ENCODE measurements at regions not wholly inside any gene's neighbourhood (a gene's known extent, or its start where the extent isn't known, plus 50 kb on each side); places are given as distances from the start of the nearest gene placed in this dataset.

DNA sequence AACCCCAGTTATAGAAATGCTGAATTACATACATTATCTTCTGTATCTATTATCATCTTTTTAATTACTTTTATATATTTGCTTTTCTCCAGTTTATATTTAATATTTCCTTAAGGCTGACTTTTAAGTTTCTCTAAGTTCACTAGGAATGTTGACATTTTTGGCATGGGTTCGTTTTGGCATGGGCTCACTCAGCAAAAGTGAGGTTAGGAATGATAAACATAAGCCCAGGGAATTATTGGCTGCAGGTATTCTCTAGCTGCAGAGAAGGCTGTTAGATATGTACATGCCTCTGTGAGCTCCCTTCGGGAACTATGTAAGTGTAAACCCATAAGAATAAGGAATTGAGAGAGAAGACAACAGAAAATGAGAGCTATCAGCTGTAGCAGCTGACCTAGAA is 63.6 kb upstream of the RAB18 start:
- H3K4me3 ChIP-seq (ENCODE audit: low read depth, low read length) = no peak overlapping the region
- TF ChIP-seq, protein P1, sequence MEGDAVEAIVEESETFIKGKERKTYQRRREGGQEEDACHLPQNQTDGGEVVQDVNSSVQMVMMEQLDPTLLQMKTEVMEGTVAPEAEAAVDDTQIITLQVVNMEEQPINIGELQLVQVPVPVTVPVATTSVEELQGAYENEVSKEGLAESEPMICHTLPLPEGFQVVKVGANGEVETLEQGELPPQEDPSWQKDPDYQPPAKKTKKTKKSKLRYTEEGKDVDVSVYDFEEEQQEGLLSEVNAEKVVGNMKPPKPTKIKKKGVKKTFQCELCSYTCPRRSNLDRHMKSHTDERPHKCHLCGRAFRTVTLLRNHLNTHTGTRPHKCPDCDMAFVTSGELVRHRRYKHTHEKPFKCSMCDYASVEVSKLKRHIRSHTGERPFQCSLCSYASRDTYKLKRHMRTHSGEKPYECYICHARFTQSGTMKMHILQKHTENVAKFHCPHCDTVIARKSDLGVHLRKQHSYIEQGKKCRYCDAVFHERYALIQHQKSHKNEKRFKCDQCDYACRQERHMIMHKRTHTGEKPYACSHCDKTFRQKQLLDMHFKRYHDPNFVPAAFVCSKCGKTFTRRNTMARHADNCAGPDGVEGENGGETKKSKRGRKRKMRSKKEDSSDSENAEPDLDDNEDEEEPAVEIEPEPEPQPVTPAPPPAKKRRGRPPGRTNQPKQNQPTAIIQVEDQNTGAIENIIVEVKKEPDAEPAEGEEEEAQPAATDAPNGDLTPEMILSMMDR (IDR thresholded peaks at IDR 0.05; ENCODE audit: borderline replicate concordance, insufficient read depth, low read depth, low read length) = no peak

DNA sequence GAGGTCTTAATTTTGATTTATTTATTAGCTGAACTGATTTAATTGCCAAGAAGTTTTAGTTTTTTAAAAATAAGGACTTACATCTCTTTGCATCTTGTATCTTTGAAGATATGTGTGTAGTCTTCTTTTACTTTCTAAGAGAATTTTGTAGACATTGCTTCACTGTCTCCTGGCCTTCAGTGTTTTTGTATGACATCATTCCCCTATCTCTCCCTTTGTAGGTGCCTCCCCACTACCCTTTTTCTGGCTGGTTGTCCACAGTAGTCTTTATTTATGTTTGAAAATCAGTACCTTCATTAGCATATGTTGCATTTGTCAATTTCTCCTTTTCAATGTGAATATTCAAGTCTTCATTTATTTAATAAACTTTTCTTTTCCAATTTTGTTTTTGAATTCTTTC is 64.1 kb upstream of the RAB18 start:
- no peak overlapping the region for H3K4me3 ChIP-seq (ENCODE audit: low read depth, low read length)
- TF ChIP-seq, protein P1 (IDR thresholded peaks at IDR 0.05; ENCODE audit: borderline replicate concordance, insufficient read depth, low read depth, low read length) = no peak

DNA sequence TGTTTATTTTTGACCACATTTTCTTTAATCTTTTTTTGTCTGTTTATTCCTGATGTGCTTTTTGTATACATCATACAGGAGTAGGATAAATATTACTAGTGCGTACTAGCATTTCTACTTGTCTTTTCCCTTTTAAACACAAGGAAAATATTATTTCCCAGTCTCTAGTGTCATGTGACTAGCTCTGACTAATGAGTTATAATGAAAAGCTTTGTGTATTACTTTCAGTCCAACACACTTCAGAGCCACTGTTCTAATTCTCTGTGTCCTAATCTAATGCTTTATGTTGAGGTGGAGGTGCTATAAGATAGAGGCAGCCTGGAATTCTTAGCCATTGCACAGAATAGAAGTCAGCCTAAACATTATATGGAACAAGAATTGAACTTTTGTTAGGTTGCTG is 65.0 kb upstream of the RAB18 start:
- TF ChIP-seq, protein P1 (IDR thresholded peaks at IDR 0.05; ENCODE audit: borderline replicate concordance, insufficient read depth, low read depth, low read length) = no peak
- H3K4me3 ChIP-seq (ENCODE audit: low read depth, low read length) = no peak overlapping the region

DNA sequence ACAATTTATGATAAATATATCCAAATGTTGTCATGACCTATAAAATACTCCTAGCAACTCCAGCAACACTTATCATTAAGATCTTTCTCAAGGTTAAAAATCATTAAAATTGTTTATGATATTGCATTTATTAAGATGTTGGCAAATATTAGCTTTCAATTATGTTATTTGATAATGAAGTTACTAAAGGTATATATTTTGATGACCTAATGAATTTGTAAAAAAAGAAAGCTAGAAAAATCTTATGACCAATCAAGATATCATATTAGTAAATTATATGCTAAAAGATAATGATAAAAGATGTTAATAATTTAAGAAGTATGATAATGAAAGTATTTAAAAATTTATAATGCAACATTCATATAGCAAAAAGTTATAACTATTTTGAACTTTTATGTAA is 66.3 kb upstream of the RAB18 start:
- TF ChIP-seq, protein P1 (IDR thresholded peaks at IDR 0.05; ENCODE audit: borderline replicate concordance, insufficient read depth, low read depth, low read length) = no peak

DNA sequence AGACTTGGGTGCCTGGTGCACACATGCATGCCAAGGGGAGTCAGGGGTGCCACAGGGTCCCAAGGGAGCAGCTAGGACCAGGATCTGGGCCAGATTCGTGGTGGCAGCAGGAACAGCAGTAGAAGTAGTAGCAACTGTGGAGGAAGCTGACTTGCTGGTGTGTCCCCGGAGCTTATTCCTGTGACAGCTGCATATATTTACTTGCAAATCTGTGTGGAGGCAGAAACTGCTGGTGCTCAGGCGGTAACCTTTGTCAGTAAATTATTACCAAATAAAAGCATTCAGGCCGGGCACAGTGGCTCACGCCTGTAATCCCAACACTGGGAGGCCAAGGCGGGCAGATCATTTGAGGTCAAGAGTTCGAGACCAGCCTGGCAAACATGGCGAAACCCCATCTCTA is 67.4 kb upstream of the RAB18 start:
- no peak overlapping the region for H3K4me3 ChIP-seq (ENCODE audit: low read depth, low read length)
- TF ChIP-seq, protein P1 (IDR thresholded peaks at IDR 0.05; ENCODE audit: borderline replicate concordance, insufficient read depth, low read depth, low read length) = no peak

More for the DNA sequence above, 66.3 kb upstream of the RAB18 start:
- H3K4me3 ChIP-seq (ENCODE audit: low read depth, low read length) = no peak overlapping the region

DNA sequence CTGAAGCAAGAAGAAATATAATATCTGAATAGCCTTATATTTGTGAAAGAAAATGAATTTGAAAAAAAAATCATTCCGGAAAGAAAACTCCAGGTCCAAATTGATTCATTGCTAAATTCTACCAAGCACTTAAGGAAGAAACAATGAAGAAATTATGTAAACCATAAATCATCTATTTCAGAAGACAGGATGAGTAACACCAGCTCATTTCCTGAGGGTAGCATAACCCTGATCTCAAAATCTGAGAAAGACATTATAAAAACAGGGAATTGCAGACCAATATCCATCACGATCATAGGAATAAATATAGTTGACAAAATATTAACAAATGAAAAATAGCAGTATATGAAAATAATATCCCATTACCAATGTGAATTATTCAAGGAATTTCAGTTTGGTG is 70.1 kb upstream of the RAB18 start:
- TF ChIP-seq, protein P1 (IDR thresholded peaks at IDR 0.05; ENCODE audit: borderline replicate concordance, insufficient read depth, low read depth, low read length) = no peak
- H3K4me3 ChIP-seq (ENCODE audit: low read depth, low read length) = no peak overlapping the region

DNA sequence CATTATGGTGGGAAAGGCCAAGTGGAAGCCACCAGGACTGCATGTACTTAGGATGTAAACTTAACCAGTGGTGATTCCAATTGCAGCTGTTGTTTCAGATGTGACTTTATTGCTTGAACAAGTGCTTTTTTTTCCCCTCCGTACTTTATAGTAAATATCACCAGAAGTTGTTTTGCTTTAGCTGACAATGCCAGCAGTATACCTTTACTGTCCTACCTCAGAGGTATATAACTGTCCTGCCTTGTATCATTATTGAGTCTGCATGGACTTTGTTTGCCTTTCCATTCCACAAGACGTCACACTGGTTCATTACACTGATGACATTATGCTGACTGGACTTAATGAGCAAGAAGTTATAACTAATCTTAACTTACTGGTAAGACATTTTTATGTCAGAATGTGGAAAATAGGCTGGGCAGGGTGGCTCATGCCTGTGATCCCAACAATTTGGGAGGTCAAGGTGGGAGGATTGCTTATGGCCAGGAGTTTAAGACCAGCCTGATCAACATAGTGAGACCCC is 77.1 kb upstream of the RAB18 start:
- H3K4me3 ChIP-seq (ENCODE audit: low read depth, low read length) = no peak overlapping the region
- TF ChIP-seq, protein P1 (IDR thresholded peaks at IDR 0.05; ENCODE audit: borderline replicate concordance, insufficient read depth, low read depth, low read length) = no peak
